ENCODE measurements at regions not wholly inside any gene's neighbourhood (a gene's known extent, or its start where the extent isn't known, plus 50 kb on each side); places are given as distances from the start of the nearest gene placed in this dataset.

- H3K4me3 ChIP-seq (ENCODE audit: low read length), result no peak overlapping the region
- no peaks in the 10 kb centered on the region for H4K20me1 ChIP-seq (ENCODE audit: insufficient read depth)
- no peaks in the 10 kb centered on the region for H3K36me3 ChIP-seq (ENCODE audit: insufficient read depth, low read length)
- no peak overlapping the region for H3K27ac ChIP-seq (ENCODE audit: low read length)
- H2AFZ ChIP-seq (ENCODE audit: low read depth, low read length), result no peak overlapping the region
- no peaks in the 10 kb centered on the region for H3K9me2 ChIP-seq (ENCODE audit: insufficient read depth, low read length)
- H3K9me3 ChIP-seq (ENCODE audit: low read length), result no peaks in the 10 kb centered on the region
- H3K27me3 ChIP-seq (ENCODE audit: insufficient read depth, low read depth, low read length), result no peaks in the 10 kb centered on the region
- TF ChIP-seq, protein P1, sequence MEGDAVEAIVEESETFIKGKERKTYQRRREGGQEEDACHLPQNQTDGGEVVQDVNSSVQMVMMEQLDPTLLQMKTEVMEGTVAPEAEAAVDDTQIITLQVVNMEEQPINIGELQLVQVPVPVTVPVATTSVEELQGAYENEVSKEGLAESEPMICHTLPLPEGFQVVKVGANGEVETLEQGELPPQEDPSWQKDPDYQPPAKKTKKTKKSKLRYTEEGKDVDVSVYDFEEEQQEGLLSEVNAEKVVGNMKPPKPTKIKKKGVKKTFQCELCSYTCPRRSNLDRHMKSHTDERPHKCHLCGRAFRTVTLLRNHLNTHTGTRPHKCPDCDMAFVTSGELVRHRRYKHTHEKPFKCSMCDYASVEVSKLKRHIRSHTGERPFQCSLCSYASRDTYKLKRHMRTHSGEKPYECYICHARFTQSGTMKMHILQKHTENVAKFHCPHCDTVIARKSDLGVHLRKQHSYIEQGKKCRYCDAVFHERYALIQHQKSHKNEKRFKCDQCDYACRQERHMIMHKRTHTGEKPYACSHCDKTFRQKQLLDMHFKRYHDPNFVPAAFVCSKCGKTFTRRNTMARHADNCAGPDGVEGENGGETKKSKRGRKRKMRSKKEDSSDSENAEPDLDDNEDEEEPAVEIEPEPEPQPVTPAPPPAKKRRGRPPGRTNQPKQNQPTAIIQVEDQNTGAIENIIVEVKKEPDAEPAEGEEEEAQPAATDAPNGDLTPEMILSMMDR (IDR thresholded peaks at IDR 0.05; ENCODE audit: poor library complexity, severe bottlenecking), result no peak
- TF ChIP-seq TAF1 (IDR thresholded peaks at IDR 0.05; ENCODE audit: low read depth) (no peak), SMC3 (conservative IDR thresholded peaks at IDR 0.05; ENCODE audit: poor library complexity) (peak; percentile 48), EP300 (conservative IDR thresholded peaks at IDR 0.05; ENCODE audit: poor library complexity, severe bottlenecking) (no peak), POLR2AphosphoS5 (IDR thresholded peaks at IDR 0.05) (no peak), RAD21 (conservative IDR thresholded peaks at IDR 0.05) (peak; percentile 40)
- TF ChIP-seq, protein P2, sequence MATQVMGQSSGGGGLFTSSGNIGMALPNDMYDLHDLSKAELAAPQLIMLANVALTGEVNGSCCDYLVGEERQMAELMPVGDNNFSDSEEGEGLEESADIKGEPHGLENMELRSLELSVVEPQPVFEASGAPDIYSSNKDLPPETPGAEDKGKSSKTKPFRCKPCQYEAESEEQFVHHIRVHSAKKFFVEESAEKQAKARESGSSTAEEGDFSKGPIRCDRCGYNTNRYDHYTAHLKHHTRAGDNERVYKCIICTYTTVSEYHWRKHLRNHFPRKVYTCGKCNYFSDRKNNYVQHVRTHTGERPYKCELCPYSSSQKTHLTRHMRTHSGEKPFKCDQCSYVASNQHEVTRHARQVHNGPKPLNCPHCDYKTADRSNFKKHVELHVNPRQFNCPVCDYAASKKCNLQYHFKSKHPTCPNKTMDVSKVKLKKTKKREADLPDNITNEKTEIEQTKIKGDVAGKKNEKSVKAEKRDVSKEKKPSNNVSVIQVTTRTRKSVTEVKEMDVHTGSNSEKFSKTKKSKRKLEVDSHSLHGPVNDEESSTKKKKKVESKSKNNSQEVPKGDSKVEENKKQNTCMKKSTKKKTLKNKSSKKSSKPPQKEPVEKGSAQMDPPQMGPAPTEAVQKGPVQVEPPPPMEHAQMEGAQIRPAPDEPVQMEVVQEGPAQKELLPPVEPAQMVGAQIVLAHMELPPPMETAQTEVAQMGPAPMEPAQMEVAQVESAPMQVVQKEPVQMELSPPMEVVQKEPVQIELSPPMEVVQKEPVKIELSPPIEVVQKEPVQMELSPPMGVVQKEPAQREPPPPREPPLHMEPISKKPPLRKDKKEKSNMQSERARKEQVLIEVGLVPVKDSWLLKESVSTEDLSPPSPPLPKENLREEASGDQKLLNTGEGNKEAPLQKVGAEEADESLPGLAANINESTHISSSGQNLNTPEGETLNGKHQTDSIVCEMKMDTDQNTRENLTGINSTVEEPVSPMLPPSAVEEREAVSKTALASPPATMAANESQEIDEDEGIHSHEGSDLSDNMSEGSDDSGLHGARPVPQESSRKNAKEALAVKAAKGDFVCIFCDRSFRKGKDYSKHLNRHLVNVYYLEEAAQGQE (IDR thresholded peaks at IDR 0.05; ENCODE audit: borderline replicate concordance), result no peak
- H3K4me2 ChIP-seq (ENCODE audit: low read length), result no peak overlapping the region
- H3K79me2 ChIP-seq (replicated peaks; ENCODE audit: insufficient read depth, low read length), result no peaks in the 10 kb centered on the region
- H3K9ac ChIP-seq (ENCODE audit: low read length), result no peak overlapping the region
- H3F3A ChIP-seq (ENCODE audit: insufficient read depth, low read length, poor library complexity, severe bottlenecking), result no peaks in the 10 kb centered on the region
Measured at GRCh38 chr13:33441015-33441414, 155.5 kb upstream of the STARD13 start.

DNA sequence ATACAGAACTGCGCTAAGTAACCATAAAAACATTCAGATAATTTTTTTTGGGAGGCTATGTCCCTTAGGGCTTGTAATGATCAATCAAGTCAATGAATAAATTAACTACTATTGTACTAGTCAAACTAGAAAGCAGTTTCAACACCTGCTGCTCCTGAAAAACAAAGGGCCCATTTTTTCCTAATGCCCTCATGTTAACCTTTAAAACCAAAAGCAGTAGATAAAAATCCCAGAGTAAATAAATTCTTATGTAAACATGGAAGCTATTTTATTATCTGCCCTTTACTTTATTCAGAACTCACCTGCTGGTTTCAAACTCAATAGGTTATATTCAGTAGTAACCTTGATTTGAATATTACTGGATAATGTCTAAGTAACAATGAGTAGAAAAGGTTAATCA, 159.5 kb upstream of the STARD13 start:
- no peak overlapping the region for H3K9ac ChIP-seq (ENCODE audit: low read length)
- no peaks in the 10 kb centered on the region for H3F3A ChIP-seq (ENCODE audit: insufficient read depth, low read length, poor library complexity, severe bottlenecking)
- H3K27me3 ChIP-seq (ENCODE audit: insufficient read depth, low read depth, low read length), result no peaks in the 10 kb centered on the region
- H2AFZ ChIP-seq (ENCODE audit: low read depth, low read length), result no peak overlapping the region
- H4K20me1 ChIP-seq (ENCODE audit: insufficient read depth), result no peaks in the 10 kb centered on the region
- no peaks in the 10 kb centered on the region for H3K79me2 ChIP-seq (replicated peaks; ENCODE audit: insufficient read depth, low read length)
- H3K27ac ChIP-seq (ENCODE audit: low read length), result no peak overlapping the region
- no peak overlapping the region for H3K4me2 ChIP-seq (ENCODE audit: low read length)
- no peaks in the 10 kb centered on the region for H3K36me3 ChIP-seq (ENCODE audit: insufficient read depth, low read length)
- H3K9me2 ChIP-seq (ENCODE audit: insufficient read depth, low read length), result no peaks in the 10 kb centered on the region
- H3K9me3 ChIP-seq (ENCODE audit: low read length), result no peaks in the 10 kb centered on the region
- TF ChIP-seq EP300 (conservative IDR thresholded peaks at IDR 0.05; ENCODE audit: poor library complexity, severe bottlenecking) (no peak), MXI1 (conservative IDR thresholded peaks at IDR 0.05; ENCODE audit: poor library complexity, severe bottlenecking) (no peak), POLR2AphosphoS5 (IDR thresholded peaks at IDR 0.05) (no peak), TAF1 (IDR thresholded peaks at IDR 0.05; ENCODE audit: low read depth) (no peak), RAD21 (conservative IDR thresholded peaks at IDR 0.05) (no peak), EZH2 (IDR thresholded peaks at IDR 0.05; ENCODE audit: borderline replicate concordance, insufficient read depth, low read length, poor library complexity, severe bottlenecking) (no peak), SMC3 (conservative IDR thresholded peaks at IDR 0.05; ENCODE audit: poor library complexity) (no peak)
- TF ChIP-seq, protein P2 (IDR thresholded peaks at IDR 0.05; ENCODE audit: borderline replicate concordance), result no peak
- TF ChIP-seq, protein P1 (IDR thresholded peaks at IDR 0.05; ENCODE audit: poor library complexity, severe bottlenecking), result no peak
- no peak overlapping the region for H3K4me3 ChIP-seq (ENCODE audit: low read length)
